Nephron (organoid): ENCODE measurements at regions not wholly inside any gene's neighbourhood (a gene's known extent, or its start where the extent isn't known, plus 50 kb on each side); places are given as distances from the start of the nearest gene placed in this dataset.

Source experiments
- H3K27ac Mint-ChIP-seq, 3 experiments: 2 replicates each; pipeline ENCODE4 v1.8.0; 2020; ENCODE audit warnings: mixed read lengths in 3 of 3, mild to moderate bottlenecking in 2 of 3, moderate library complexity in 1 of 3
- H3K27me3 Mint-ChIP-seq: 2 replicates; pipeline ENCODE4 v1.8.0; 2021; ENCODE audit warnings: low read depth, mild to moderate bottlenecking, moderate library complexity, mixed read lengths
- H3K36me3 Mint-ChIP-seq: 2 replicates; pipeline ENCODE4 v1.8.0; 2020; ENCODE audit warnings: low read depth, mixed read lengths
- H3K4me1 Mint-ChIP-seq: 2 replicates; pipeline ENCODE4 v1.8.0; 2020; ENCODE audit warnings: mixed read lengths
- H3K4me3 Mint-ChIP-seq, 3 experiments: 2 replicates each; pipeline ENCODE4 v1.8.0; 2020; ENCODE audit warnings: mild to moderate bottlenecking in 3 of 3, mixed read lengths in 3 of 3, moderate library complexity in 2 of 3
- H3K9me3 Mint-ChIP-seq: 2 replicates; pipeline ENCODE4 v1.8.0; 2020; ENCODE audit warnings: mixed read lengths
- TF ChIP-seq, protein P1 (sequence below), 3 experiments: fragments of 200-600 bp; sonication (generic); IDR thresholded peaks; one replicate each; pipeline ENCODE4 v1.5.0; 2021; ENCODE audit warnings: antibody characterized with exemption in 3 of 3; ENCODE audit not compliant: unreplicated experiment in 3 of 3

DNA sequence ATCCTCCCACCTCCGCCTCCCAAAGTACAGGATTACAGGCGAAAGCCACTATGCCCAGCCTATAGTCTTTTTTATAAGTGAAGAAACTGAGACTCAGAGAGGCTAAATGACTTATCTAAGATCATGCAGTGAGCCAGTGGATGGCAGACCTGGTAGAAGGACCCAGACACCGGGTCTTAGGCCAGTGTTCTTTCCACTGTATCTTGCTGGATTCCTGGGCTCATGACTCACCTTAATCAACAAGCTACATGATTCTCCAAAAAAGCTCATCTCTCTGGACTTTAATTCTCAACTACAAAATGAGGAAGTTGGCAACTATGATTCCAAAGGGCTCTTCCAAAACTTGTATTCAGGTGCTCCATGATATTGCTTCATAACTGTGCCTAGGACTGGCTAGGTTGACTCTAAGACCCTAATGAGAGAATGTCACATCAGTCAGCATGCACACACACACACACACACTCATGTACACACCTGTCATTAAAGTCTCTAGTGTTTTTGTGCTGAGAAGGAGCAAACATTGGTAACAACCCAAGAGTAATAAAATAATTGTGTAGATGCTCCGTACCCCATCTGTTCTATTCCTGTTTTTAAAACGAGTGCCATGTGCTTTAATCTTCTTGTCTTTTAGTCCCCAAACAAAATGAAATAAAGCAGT lies 89.7 kb upstream of the SLC4A7 start:
- peaks cover 4% of the 10 kb centered on the region for H3K27me3 Mint-ChIP-seq
- TF ChIP-seq, protein P1, sequence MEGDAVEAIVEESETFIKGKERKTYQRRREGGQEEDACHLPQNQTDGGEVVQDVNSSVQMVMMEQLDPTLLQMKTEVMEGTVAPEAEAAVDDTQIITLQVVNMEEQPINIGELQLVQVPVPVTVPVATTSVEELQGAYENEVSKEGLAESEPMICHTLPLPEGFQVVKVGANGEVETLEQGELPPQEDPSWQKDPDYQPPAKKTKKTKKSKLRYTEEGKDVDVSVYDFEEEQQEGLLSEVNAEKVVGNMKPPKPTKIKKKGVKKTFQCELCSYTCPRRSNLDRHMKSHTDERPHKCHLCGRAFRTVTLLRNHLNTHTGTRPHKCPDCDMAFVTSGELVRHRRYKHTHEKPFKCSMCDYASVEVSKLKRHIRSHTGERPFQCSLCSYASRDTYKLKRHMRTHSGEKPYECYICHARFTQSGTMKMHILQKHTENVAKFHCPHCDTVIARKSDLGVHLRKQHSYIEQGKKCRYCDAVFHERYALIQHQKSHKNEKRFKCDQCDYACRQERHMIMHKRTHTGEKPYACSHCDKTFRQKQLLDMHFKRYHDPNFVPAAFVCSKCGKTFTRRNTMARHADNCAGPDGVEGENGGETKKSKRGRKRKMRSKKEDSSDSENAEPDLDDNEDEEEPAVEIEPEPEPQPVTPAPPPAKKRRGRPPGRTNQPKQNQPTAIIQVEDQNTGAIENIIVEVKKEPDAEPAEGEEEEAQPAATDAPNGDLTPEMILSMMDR (IDR thresholded peaks at IDR 0.05; ENCODE audit: unreplicated experiment in 3 of 3), result no peak
- H3K4me1 Mint-ChIP-seq, result peaks cover 8% of the 10 kb centered on the region
- H3K27ac Mint-ChIP-seq, result no peak overlapping the region
- no peaks in the 10 kb centered on the region for H3K36me3 Mint-ChIP-seq
- no peaks in the 10 kb centered on the region for H3K9me3 Mint-ChIP-seq
- no peak overlapping the region for H3K4me3 Mint-ChIP-seq

DNA sequence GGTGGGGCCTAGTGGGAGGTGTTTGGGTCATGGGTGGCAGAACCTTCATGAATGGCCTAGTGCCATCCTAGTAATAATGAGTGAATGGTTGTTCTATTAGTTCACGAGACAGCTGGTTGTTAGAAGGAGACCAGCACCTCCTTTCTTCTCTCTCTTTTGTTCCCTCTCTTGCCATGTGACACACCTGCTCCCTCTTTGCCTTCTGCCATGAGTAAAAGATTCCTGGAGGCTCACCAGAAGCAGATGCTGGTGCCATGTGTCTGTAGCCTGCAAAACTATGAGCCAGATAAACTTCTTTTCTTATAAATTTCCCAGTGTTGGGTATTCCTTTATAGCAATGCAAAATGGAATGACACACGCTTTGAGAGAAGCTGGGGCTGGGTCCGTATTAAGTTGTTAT lies 89.0 kb upstream of the SLC4A7 start:
- no peaks in the 10 kb centered on the region for H3K9me3 Mint-ChIP-seq
- peaks cover 4% of the 10 kb centered on the region for H3K27me3 Mint-ChIP-seq
- H3K4me1 Mint-ChIP-seq, result peaks cover 10% of the 10 kb centered on the region
- TF ChIP-seq, protein P1 (IDR thresholded peaks at IDR 0.05; ENCODE audit: unreplicated experiment in 3 of 3), result no peak
- H3K4me3 Mint-ChIP-seq, result no peak overlapping the region
- H3K36me3 Mint-ChIP-seq, result no peaks in the 10 kb centered on the region
- H3K27ac Mint-ChIP-seq, result no peak overlapping the region

DNA sequence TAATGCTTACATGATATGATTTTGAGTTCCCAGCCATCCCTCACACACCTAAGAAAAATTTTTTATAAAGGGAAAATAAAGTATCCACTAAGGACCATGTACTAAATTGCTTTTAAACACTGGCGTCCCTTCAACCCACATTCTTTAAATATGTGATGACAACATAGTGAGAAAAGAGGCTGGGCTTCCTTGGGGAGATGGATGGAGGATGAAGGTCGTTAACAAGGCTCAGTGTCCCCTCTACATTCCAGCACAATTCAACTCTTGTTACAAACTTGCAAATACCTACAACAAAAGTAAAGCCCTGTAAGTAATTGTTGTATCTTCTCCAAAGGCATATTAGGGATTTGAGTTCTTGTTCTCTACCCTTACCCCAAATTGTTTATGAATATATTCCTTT lies 87.2 kb upstream of the SLC4A7 start:
- Mint-ChIP-seq H3K27me3 (peaks cover 4% of the 10 kb centered on the region), H3K27ac (no peak overlapping the region), H3K4me3 (no peak overlapping the region), H3K4me1 (peaks cover 13% of the 10 kb centered on the region), H3K36me3 (no peaks in the 10 kb centered on the region), H3K9me3 (no peaks in the 10 kb centered on the region)
- TF ChIP-seq, protein P1 (IDR thresholded peaks at IDR 0.05; ENCODE audit: unreplicated experiment in 3 of 3), result no peak

DNA sequence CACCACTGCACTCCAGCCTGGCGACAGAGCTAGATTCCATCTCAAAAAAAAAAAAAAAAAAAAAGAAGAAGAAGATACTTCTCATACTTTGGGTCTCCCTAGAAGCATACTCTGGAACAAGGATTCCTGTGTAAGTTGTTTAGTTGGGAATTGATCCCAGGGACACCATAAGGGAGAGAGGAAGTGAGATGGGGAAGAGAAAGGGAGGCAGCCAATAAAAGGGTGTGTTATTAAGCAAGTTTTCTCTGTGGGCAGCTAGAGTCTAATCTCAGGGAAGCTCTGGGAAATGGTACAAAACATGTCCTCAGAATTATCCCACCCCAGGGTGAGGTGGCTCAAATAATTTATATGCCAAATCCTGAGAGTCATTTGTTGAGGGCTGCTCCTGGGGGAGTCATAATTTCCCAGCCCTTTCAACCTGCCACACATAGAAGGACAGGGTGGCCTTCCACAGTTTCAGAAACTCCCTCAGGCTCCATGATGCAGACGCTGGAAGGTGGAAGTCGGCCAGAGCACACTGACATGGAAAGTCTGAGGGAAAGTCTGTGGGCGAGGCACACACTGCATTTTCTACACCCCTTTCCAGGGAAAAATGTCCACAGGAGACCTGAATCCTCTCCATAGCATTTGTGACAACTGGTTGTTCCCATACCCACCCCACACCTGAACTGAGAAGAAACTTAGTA lies 86.4 kb upstream of the SLC4A7 start:
- no peak overlapping the region for H3K27ac Mint-ChIP-seq
- no peaks in the 10 kb centered on the region for H3K36me3 Mint-ChIP-seq
- no peaks in the 10 kb centered on the region for H3K9me3 Mint-ChIP-seq
- no peak overlapping the region for H3K4me3 Mint-ChIP-seq
- TF ChIP-seq, protein P1 (IDR thresholded peaks at IDR 0.05; ENCODE audit: unreplicated experiment in 3 of 3), result no peak
- peaks cover 10% of the 10 kb centered on the region for H3K4me1 Mint-ChIP-seq
- H3K27me3 Mint-ChIP-seq, result peaks cover 4% of the 10 kb centered on the region

DNA sequence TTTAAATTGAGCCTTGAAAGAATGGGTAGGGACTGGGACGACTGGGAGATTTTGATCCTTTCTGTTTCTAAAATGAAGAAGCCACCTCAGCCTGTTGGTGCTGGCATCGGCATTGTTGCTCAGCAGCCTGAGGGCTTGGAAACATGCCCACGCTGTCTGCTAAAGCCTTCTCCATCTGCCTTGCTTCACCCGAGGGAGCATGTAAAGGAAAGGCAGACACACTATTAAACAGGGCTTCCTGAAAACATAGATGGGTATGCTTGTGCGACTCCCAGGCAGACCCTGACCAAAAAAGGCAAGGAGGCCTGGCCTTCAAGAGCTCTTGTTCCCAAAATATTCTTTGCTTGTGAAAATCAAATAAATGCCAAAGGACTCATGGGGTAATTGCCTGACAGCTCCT lies 84.2 kb upstream of the SLC4A7 start:
- H3K9me3 Mint-ChIP-seq, result no peaks in the 10 kb centered on the region
- H3K27me3 Mint-ChIP-seq, result peaks cover 4% of the 10 kb centered on the region
- H3K27ac Mint-ChIP-seq, result no peak overlapping the region
- H3K36me3 Mint-ChIP-seq, result no peaks in the 10 kb centered on the region
- TF ChIP-seq, protein P1 (IDR thresholded peaks at IDR 0.05; ENCODE audit: unreplicated experiment in 3 of 3), result no peak
- peaks cover 5% of the 10 kb centered on the region for H3K4me1 Mint-ChIP-seq
- H3K4me3 Mint-ChIP-seq, result no peak overlapping the region

DNA sequence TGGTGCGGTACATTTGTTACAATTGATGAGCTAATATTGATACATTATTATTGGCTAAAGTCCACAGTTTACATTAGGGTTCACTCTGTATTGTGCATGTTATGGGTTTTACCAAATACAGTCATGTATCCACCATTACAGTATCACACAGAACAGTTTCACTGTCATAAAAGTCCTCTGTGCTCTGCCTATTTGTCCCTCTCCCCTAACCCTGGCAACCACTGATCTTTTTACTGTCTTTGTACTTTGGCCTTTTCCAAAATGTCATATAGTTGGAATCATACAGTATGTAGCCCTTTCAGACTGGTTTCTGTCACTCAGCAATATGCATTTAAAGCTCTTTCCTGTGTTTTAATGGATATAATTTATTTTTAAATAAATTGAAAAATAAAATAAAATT lies 83.1 kb upstream of the SLC4A7 start:
- no peaks in the 10 kb centered on the region for H3K9me3 Mint-ChIP-seq
- H3K27me3 Mint-ChIP-seq, result no peaks in the 10 kb centered on the region
- H3K4me1 Mint-ChIP-seq, result peaks cover 5% of the 10 kb centered on the region
- H3K27ac Mint-ChIP-seq, result no peak overlapping the region
- no peaks in the 10 kb centered on the region for H3K36me3 Mint-ChIP-seq
- no peak overlapping the region for H3K4me3 Mint-ChIP-seq
- TF ChIP-seq, protein P1 (IDR thresholded peaks at IDR 0.05; ENCODE audit: unreplicated experiment in 3 of 3), result no peak
